ENCODE measurements at regions not wholly inside any gene's neighbourhood (a gene's known extent, or its start where the extent isn't known, plus 50 kb on each side); places are given as distances from the start of the nearest gene placed in this dataset.
A peak's percentile ranks its signal among the peaks of the same experiment; 100 is the strongest.
"Not testable (repeated sequence)": the region's sequence is repeated elsewhere in the genome, so short reads cannot be mapped to it uniquely, and the experiment has no call there.

DNA sequence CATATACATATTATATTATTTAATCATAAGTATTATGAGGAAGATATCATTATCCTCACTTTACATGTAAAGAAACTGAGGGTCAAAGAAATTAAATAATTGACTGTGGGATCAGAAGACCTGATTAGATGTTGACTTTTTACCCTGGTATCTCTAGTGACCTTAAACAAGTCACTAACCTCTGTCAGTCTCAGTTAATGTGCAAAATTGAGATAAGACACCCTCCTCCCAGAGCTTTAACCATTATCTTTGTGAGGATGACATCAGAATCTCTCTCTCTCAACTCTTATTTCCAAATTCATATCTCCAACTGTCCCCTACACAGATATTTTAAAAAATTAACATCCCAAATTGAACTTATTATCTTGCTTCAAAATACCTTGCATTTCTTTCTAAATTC is 177.8 kb downstream of the KLHL28 start:
- no peak for DNase-seq

DNA sequence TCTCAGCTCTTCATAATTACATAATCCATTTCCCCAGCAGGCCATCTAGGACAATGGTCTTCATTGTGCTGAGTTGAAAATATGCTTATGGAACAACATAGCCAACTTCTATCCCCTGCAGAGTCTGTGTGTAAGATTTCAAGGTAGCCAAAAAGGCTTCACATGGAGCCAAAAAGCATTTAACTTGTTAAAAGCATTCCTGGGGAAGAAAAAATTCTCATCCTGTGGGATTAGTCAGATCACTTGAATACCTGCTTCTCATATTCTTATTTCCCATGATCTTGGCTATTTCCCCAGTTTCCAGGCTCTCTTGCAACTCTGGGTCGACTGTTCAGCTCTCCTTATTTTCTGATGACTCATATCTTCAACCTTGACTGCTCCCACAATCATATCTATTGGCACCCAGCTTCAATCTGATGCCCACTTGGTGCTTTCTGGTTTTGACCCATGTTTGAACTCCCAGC is 178.9 kb downstream of the KLHL28 start:
- DNase-seq: no peak

DNA sequence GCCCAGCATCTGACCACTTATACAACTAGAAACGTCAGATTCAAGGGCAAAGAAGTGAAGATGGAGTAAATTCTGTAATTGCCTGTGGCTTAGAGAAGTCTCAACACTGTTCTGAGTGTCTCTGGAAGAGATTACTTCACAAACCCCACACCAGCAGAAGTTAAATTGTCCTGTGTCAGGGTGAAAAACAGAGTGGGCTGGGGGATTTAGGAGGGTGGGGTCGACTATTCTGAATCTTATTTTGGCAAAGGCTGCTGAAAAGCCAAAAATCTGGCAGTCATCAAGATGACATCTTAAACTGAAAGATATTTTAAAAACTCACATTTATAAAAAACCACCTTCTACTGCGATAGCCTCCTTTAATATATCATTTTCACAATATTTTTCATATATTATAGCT is 180.8 kb downstream of the KLHL28 start:
- DNase-seq: no peak

DNA sequence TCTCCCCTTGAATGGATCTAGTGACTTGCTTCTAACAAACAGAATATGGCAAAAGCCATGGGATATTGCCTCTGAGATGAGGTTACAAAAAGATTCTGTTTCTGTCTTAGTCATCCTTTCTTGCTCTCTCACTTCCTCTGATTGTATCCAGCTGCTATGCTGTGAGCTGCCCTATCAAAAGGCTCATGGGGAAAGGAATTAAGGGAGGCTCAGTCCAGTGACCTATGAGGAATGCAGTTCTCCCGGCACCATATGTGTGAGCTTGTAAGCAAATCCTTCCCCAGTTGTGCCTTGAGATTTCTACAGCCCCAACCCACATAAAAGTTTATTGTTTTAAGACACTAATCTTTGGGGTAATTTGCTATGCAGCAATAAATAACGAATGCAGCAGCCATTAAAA is 183.1 kb downstream of the KLHL28 start:
- DNase-seq: no peak

DNA sequence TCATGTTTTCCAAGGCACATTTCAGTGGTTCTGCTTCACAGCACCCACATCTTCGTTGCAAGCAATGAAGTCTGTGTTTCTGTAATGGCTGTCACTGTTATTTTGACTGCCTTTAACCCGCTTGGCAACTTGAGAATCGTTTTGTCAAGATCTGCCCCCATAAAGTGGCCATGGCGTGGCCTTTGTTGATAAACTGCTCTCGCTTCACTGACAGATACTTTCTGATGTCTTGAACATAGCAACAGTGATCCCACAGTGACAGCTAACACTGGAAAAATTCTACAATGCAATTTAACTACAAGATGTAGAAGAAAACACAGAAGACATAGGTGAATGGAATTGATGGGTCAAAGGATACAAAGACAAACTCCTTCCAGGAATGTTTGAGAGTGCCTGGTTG is 184.2 kb downstream of the KLHL28 start:
- no peak for DNase-seq

DNA sequence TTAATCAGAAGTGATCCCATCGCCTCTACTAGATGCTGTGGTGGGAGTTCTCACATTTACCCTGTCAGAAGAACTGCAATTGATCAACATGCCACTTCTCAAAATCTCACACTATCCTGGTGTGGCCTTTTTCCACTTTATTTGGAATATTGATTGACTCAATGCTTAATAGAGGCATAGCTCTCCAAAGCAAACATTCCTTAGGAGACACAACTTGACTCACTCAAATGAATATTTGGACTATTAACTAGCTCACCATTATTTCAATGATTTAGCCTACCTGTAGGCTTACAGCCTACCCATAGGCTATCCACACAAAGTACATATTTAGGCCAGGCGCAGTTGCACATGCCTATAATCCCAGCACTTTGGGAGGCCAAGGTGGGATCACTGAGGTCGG is 186.5 kb downstream of the KLHL28 start:
- DNase-seq: no peak

DNA sequence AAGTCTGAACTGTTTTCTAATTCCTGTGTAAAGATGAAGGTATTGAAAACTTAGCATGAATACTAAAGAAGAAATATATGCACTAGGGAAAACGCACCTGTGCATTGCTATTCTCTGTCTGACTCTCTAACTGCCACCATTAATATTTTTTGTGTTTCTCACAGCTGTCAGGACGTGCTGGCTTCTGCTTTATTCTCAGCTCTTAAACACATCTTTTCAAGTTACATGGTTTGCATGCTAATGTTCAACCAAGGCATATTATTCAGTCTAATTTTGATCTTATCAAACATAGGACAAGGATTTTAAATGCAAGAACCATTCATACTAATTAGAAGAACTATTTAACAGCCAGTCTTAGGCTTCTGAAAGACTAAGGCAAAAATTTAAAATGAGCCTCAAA is 187.4 kb downstream of the KLHL28 start:
- DNase-seq: no peak

DNA sequence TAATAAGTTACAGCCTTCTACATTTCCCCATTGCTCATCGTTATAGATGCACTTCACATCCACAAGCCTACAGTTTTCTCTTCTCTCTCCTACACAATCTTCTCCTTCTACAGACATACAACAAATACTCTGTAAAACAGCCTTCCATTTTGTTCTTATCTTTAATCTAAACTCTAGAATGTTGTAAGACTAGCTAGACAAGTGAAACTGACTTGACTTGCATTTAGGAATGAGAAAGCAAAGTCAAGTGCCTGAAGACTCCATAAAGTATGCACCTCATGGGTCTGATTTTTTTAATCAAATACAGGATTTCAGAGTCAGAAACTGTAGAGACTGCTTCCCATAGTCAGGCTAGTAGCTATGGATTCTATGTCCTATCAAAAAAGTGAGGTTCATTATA is 190.3 kb downstream of the KLHL28 start:
- DNase-seq: no peak

DNA sequence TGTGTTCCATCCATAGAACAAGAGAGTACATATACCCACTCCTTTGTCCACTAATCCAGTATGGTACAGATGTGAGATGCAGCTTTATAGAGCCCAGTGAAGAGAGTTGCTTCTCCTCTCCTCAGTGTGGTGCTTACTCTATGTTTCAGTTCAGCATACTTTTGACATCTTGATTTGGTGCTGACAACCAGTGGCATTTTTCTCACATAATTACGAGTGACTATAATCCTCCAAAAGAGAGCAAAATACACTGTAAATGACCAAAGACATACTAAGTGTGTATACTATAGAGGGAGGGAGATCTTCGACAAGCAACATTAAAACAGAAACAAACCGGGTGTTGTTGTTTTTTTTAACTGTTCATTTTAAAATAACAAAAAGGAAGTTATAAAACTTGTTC is 191.5 kb downstream of the KLHL28 start:
- no peak for DNase-seq

DNA sequence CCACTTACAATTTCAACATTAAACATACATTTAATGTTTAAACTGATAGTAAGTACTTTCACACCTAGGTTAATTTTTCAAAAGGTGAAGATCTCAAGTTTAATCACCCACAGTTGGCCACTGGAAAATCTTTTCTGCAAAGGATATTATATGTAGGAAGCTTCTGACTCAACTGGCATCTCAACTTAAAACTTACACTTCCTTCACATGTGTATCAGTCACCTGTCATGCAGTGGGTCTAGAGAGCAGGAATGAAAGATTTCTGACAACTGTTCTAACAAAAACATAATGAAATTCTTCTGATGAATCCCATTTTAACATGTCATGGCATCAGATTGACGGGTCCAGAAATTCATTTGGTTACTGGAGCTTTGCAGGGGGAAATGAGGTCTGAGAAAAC is 192.8 kb downstream of the KLHL28 start:
- DNase-seq: no peak

DNA sequence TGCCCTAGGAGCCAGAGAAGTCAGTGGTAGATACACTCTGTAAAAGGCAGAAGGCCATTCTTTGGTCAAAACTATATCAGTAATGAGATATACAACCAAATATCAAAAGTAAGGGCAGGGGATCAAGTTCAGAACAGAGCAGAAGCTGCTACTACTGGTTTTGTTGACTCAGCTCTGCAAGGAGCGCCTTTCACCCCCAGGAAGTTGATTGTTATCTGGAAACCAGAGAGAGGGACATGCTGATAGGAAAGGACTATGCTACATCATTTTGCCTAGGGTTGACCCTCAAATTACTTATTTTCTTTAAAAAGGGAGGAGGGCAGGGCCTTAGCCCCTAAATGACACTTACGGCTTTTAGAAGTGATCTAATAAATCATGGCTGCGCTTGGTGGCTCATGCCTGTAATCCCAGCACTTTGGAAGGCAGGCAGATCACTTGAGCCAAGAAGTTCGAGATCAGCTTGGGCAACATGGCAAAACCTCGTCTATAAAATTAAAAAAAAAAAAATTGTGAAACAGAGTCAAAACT is 194.0 kb downstream of the KLHL28 start:
- DNase-seq: no peak

DNA sequence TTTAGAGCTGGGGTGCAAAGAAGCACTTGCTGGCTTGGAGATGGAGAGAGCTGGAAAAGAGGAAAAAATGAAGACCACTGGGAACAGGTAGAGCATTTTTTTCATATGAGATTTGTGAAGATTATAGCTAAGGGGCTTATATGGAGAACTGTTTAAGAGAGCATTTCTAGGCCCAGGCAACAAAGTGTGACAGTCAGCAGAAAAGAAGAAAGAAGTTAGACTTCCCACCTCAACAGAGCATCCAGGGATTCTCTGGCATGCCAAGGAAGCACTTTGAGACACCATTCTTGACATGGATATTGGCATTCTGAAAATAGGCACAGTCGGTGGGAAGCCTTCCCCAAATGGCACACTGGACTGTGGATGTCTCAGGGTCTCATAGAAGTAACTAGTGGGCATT is 195.5 kb downstream of the KLHL28 start:
- DNase-seq: no peak

DNA sequence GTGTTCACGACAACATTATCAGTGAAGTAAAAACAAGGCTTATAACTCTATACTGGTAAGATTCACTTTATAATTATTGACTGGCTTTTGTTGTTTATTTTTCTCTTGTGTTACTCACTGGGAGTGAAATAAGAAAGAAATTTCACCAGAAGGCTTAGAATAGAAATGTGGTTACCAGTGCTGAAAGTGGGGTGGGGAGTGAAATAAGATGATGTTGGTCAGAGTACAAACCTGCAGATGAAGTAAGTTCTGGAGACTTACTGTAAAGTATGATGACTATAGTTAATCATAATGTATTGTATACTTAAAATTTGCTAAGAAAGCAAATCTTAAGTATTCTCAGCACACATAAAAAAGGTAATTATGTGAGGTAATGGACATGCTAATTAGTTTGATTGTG is 198.4 kb downstream of the KLHL28 start:
- no peak for DNase-seq

DNA sequence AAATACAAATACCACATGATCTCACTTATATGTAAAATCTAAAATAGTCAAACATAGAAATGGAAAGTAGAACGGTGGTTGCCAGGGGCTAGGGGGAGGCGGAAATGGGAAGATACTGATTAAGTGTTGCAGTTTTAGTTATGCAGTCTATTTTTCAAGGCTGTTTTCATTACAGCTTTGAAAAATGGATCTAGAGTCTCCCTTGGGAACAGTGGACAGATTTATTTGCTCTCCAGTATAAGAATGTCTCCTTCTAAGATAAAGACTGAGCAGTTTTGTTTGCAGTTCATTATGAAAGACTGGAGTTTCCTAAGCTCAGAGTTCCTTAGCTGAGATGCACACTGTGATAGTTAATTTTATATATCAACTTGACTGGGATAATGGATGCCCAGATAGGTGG is 202.5 kb downstream of the KLHL28 start:
- no peak for DNase-seq

DNA sequence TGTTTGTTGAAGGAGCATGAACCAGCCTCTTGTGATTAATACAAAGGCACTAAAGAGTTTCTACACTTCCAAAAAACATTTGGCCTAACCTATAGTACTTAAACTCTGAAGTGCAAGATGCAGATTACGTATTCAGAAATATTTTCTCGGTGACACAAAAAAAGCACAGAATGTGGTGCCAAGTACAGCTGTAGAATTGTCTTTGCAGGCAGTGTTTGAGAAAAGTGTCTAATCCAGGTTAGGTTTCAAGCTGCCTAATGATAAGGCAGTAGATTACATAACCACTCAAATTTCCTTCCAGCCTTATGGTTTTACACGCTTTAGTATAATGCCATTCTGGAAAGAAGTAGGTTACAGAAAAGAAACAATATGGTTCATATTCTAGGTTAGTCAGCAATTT is 205.2 kb downstream of the KLHL28 start:
- no peak for DNase-seq

DNA sequence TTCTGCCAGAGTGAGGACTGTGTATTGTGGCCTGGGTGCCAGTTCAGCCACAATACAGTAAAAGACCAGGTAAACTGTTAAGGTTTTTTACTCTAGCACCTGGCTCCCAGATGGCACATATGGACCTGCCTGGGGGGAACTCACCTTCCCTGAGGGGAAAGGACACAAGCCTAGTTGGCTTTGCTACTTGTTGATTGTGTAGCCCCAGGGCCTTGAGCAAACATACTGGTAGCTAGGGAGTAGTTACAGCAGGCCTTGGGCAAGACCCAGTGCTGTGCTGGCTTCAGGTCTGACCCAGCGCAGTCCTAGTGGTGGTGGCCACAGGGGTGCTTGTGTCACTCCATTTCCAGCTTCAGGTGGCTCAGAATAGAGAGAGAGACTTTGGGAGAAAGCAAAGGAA is 216.4 kb downstream of the KLHL28 start:
- DNase-seq: no peak

DNA sequence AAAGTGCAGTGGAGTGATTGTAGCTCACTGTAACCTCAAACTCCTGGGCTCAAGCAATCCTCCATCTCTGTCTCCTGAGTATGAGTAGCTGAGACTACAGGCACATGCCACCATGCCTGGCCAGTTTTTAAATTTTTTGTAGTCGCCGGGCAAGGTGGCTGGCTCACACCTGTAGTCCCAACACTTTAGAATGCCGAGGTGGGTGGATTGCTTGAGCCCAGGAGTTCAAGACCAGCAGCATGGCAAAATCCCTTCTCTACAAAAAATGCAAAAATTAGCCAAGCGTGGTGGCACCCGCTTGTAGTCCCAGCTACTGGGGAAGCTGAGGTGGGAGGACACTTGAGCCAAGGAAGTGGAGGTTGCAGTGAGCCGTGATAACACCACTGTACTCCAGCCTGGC is 219.5 kb downstream of the KLHL28 start:
- no peak for DNase-seq

DNA sequence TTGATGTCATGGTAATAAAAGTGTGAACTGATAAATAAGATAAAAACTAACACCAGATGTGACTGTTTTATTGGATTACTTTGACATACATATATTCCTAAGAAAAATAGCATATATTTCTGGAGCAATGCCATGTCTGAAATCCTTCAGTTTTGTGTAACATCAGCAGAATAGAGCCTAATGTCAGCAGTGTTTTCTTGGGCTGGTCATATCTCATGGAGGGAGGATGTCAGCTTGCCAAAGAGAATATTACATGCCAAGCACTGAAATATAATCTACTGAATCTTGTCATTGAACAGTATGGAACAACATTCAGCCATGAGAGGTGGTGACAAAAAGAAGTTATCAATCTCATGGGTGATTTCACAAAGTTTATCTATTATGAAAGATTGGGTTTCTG is 220.3 kb downstream of the KLHL28 start:
- DNase-seq: no peak

DNA sequence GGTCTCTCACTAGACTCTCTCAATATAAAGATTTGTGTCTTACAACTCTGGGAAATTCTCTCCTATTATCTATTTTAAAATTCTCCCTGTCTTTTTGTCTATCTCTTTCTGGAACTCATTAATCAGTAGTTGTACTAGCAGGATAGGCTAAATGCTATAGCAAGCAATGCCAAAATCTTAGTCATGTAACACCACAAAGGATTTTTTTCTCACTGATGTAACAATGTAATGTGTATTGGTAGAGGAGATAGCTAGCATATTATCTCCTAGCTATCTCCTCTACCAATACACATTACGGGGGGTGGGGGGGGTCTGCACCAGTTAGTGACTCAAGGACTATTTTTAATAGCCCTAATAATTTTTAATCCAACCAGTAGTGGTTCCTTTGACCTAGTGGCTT is 225.4 kb downstream of the KLHL28 start:
- no peak for DNase-seq

DNA sequence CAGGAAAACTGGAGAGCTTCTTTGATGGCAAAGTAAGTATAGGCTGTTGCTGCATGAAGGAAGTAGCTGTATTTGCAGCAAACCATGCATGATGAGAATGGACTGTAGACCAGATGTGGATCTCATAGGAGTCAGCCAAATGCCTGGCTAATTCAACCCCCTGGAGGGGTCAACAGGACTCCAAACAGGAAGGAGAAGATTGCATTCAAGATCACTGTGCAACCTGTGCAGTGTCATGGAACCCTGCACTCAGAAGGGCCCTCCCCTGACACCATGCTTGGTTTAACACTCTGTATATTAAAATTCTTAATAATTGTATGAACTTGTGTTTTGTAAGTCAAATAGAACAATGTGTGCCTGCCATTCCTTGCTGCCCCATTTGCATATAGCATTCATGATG is 225.1 kb upstream of the FSCB start:
- DNase-seq: no peak

DNA sequence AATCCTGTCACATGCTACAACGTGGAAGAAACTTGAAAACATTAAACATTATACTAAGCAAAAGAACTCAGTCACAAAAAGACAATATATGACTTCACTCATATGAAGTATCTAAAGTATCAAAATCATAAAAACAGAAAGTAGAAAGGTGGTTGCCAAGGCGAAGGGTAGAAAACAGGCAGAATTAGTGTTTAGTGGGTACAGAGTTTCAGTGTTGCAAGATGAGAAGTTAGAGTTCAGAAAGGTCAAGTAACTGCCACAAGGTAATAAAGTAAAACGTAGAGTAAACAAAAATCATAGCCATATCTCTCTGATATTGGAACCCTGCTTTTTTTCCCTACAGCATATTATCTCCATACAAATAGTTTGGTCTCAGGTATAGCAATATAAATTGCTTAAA is 223.8 kb upstream of the FSCB start:
- no peak for DNase-seq

DNA sequence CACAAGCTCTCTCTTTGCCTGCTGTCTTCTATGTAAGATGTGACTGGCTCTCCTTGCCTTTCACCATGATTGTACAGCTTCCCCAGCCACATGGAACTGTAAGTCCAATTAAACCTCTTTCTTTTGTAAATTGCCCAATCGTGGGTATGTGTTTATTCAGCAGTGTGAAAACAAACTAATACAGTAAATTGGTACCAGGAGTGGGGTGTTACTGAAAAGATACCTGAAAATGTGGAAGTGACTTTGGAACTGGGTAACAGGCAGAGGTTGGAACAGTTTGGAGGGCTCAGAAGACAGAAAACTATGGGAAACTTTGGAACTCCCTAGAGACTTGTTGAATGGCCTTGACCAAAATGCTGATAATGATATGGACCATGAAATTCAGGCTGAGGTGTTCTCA is 214.3 kb upstream of the FSCB start:
- DNase-seq: not testable (repeated sequence)

DNA sequence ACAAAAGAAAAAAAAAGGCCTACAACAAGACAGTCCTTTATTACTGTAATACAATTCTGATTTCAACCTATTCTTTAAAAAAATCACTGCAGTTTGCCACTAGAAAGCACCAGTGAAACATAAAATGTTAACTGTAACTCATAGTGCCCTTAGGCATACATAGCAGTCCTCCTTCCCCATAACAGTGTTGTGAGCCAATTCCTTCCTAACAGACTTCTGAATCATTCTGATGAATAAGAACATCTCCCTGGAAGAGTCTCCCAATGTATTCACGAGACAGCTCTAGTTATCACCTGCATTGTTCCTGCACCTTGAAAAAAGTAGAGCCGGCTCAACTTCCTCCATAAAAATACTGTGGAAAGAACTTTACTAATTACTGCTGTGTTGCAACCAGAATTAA is 213.6 kb upstream of the FSCB start:
- DNase-seq: no peak

DNA sequence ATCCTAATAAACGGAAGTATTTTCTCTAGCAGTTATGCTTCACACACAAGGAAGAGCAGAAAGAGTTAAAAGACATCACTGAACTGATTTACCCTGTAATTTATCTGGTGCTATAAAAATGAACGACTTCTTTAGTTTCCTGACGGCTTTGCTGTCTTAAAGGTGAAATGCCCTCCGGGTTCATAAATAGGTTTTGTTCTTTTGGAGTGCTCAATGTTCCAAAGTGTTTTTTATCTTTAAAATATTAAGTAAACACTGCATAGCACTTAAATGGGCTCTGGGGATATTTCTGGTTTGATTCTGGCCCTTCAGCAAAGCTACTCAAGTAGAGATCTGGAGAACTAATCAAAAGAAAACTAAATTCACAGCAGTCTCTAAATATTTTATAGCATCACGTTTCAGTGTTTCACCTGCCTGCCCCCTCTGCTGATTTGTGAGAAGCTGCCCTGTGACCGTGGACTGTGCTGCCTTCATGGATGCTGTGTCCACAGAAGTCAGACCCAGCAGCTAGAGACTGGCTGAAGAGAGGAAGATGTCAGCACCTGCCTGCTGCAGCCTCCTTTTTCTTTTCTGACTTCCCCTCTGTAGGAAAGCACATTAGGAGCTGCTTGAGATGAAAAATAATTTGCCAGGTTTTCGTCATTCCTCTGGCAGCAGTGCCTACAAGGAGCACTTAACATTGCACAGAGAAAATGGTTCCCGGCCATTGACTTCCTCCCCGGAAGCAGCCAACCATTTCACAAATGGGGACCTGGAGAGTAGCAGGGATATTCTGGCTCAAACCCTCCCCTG is 205.1 kb upstream of the FSCB start:
- DNase-seq: peak; percentile 41

DNA sequence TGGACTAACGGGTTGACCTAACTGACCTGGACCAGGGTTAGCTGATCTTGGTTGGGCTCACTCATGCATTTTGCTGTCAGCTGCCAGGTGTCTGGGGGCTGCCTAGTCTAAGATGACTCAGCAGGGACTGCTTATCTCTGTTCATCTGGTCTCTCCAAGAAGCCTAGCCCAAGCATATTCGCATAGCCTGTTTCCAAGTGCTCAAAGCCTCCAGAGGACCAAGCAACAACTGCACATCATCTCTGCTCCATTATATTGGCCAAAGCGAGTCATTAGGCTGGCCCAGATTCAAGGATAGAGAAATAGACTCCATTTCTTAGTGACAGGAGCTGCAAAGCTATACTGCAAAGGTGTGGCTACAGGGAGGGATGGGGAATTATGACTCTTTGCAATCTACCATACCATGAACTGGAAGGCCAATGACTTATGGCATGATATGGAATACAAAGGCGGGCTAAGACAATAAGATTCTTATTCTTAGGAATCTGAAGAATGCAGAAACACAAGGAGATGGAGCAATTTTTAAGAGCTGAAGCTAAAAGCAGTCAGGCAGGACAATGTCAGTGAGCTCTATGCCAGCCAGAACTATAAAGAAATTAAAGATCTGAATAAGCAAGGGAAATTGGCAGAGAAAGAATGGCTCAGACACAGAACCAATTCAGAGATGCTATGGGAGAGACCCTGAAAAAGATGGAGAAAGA is 194.6 kb upstream of the FSCB start:
- DNase-seq: no peak
